Cardiac fibroblast (primary cell): ENCODE measurements at regions not wholly inside any gene's neighbourhood (a gene's known extent, or its start where the extent isn't known, plus 50 kb on each side); places are given as distances from the start of the nearest gene placed in this dataset.

Experiments
- DNase-seq, 2 donors: peaks; one replicate each; pipeline versions ENCODE4 v3.0.0 to v3.0.0-alpha.2; 2010; ENCODE audit warnings: low read depth in 2 of 2
- H3K4me3 ChIP-seq, 2 donors: replicated peaks in 1 of 2; 1 replicate in 1 of 2; 2 replicates in 1 of 2; pipeline ENCODE4 v1.5.1; 2011; ENCODE audit warnings: low read depth in 2 of 2, low read length in 2 of 2, mild to moderate bottlenecking in 2 of 2, moderate library complexity in 1 of 2
- TF ChIP-seq, protein P1 (sequence below): IDR thresholded peaks from one replicate; pipeline ENCODE4 v1.5.1; 2011; ENCODE audit warnings: low read depth, mild to moderate bottlenecking, low read length, inconsistent platforms

DNA sequence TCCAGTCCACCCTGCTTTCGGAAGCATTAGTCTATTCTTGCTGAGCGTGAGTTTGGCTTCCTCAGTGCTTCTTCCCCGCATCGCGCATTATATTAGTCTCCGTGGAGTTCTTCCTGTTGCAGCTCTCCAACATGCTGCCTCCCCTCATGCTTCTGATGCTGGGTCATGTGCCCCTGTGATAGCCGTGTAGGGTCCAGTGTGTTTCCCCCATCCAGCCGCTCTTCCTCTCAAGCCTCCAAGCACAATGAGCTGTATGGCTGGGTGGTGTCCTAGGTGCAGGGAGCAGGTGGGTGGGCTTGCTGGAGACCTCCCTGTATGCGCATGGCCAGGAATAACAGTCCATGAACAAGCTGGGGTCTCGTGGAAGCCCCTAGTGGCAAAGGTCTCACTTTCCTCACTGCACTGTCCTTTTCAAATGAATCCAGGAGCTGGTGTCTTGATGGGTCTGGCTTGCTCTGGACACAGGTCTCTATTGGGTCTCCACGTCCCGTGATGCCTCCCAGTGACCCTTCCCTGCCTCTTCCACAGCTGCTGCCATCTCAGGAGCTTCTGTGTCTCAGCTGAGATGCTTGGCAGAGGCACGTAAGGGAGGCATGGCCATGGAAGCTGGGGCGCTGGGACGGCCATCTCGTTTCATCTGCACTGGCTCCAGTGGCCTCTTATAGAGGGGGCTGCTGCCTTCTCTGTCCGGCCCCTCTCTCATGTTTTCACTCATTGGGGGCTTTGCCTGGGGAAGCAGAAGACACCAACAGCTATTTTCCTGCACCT lies 54.8 kb upstream of the HDAC4 start:
- DNase-seq = no peak
- TF ChIP-seq, protein P1, sequence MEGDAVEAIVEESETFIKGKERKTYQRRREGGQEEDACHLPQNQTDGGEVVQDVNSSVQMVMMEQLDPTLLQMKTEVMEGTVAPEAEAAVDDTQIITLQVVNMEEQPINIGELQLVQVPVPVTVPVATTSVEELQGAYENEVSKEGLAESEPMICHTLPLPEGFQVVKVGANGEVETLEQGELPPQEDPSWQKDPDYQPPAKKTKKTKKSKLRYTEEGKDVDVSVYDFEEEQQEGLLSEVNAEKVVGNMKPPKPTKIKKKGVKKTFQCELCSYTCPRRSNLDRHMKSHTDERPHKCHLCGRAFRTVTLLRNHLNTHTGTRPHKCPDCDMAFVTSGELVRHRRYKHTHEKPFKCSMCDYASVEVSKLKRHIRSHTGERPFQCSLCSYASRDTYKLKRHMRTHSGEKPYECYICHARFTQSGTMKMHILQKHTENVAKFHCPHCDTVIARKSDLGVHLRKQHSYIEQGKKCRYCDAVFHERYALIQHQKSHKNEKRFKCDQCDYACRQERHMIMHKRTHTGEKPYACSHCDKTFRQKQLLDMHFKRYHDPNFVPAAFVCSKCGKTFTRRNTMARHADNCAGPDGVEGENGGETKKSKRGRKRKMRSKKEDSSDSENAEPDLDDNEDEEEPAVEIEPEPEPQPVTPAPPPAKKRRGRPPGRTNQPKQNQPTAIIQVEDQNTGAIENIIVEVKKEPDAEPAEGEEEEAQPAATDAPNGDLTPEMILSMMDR = no peak
- no peak overlapping the region for H3K4me3 ChIP-seq

DNA sequence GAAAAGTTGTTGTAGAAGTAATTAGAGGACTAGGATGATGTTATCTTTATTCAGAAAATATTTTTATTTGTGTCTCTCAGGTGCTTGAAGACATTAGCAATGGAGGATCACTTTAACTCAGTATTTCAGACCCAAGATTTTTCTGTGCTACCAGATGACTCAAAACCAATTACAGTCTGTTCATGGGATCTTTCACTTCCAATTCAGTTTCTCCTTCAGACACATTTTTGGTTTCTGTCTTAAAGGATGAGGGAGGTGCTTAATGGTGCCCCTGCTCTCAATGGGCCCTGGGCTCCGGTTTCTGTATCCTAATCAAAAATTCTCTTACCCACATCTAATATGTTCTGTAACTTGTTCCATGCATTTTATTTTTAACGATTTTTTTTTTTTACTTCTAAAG lies 53.7 kb upstream of the HDAC4 start:
- TF ChIP-seq, protein P1 = no peak
- no peak for DNase-seq
- no peak overlapping the region for H3K4me3 ChIP-seq
